HCT116 (cell line): ENCODE measurements at regions not wholly inside any gene's neighbourhood (a gene's known extent, or its start where the extent isn't known, plus 50 kb on each side); places are given as distances from the start of the nearest gene placed in this dataset.

Source experiments
- ATAC-seq: fragments of 200-7000 bp; cut with Tn5 transposase; 2 replicates; pipeline ENCODE4 v1.9.1; 2020; ENCODE audit warnings: mild to moderate bottlenecking, moderate library complexity
- BruUV-seq: library from RNA; stranded (reverse); fragments of 400-500 nt; replicated peaks from 2 replicates; lab custom pipeline; 2021; lab: Mats Ljungman, UMichigan
- CTCF ChIA-PET: fragments of 300-600 bp; sonication (Branson Sonifier 250); formaldehyde crosslinking; loops from one replicate; lab custom pipeline; 2021; ENCODE audit warnings: antibody characterized with exemption; lab: Charles Lee
- POLR2A ChIA-PET: fragments of 300-600, 350-600 bp; sonication (Branson Sonifier 250); formaldehyde crosslinking; loops from one replicate; lab custom pipeline; 2021; ENCODE audit warnings: antibody characterized with exemption; lab: Charles Lee
- RAD21 ChIA-PET, 2 experiments: fragments of 300-600 bp; sonication (Branson Sonifier 250); formaldehyde crosslinking; loops; one replicate each; lab custom pipeline; 2023; ENCODE audit warnings: low total read pairs in 2 of 2; ENCODE audit not compliant: uncharacterized antibody in 2 of 2, unreplicated experiment in 2 of 2, low non-redundant PET in 1 of 2; lab: Charles Lee
- DNase-seq: peaks from one replicate; pipeline ENCODE4 v3.0.0-alpha.2; 2010; ENCODE audit warnings: low read depth, low spot score
- H2AFZ ChIP-seq: fragments of 200-600 bp; shearing (Covaris generic), sonication (generic); 2 replicates; pipeline ENCODE4 v1.6.1; 2017; ENCODE audit warnings: low read depth, mixed run types, mixed read lengths, antibody characterized with exemption, low read length; ENCODE audit not compliant: poor library complexity, severe bottlenecking
- H3K27ac ChIP-seq: 2 replicates; pipeline ENCODE4 v1.5.1; 2012; ENCODE audit warnings: low read depth, low read length
- H3K27me3 ChIP-seq: fragments of 200-600 bp; sonication (generic); 2 replicates; pipeline ENCODE4 v1.6.1; 2016; ENCODE audit warnings: mixed run types, low read length, mixed read lengths; ENCODE audit not compliant: insufficient read depth
- H3K36me3 ChIP-seq, 2 experiments: fragments of 200-500 bp in 1 of 2; fragments of 200-600 bp in 1 of 2; sonication (Bioruptor generic) in 1 of 2; sonication (generic) in 1 of 2; 2 replicates each; pipeline versions ENCODE4 v1.5.1 to v1.6.1; 2014 to 2016; ENCODE audit warnings: low read length in 2 of 2, inconsistent platforms in 1 of 2, mixed read lengths in 1 of 2, mixed run types in 1 of 2; ENCODE audit not compliant: insufficient read depth in 2 of 2, control insufficient read depth in 1 of 2
- H3K4me1 ChIP-seq, 2 experiments: fragments of 200-600 bp in 1 of 2; sonication (generic) in 1 of 2; 2 replicates each; pipeline versions ENCODE4 v1.5.1 to v1.6.1; 2012 to 2017; ENCODE audit warnings: low read length in 2 of 2, inconsistent platforms in 1 of 2, mild to moderate bottlenecking in 1 of 2, mixed read lengths in 1 of 2, mixed run types in 1 of 2, moderate library complexity in 1 of 2; ENCODE audit not compliant: insufficient read depth in 2 of 2, control insufficient read depth in 1 of 2
- H3K4me2 ChIP-seq: fragments of 200-600 bp; sonication (generic); 2 replicates; pipeline ENCODE4 v1.6.1; 2017; ENCODE audit warnings: mixed run types, low read length, mixed read lengths
- H3K4me3 ChIP-seq, 2 experiments: fragments of 200-600 bp in 1 of 2; sonication (generic) in 1 of 2; replicated peaks in 1 of 2; 2 replicates each; pipeline ENCODE4 v1.5.1; 2011 to 2016; ENCODE audit warnings: low read length in 2 of 2, control low read depth in 1 of 2, low read depth in 1 of 2, mild to moderate bottlenecking in 1 of 2, mixed read lengths in 1 of 2, mixed run types in 1 of 2
- H3K79me2 ChIP-seq: fragments of 200-600 bp; sonication (generic); 2 replicates; pipeline ENCODE4 v1.6.1; 2017; ENCODE audit warnings: mild to moderate bottlenecking, mixed run types, low read length, moderate library complexity, mixed read lengths; ENCODE audit not compliant: insufficient read depth
- H3K9ac ChIP-seq: fragments of 200-600 bp; sonication (generic); 2 replicates; pipeline ENCODE4 v1.6.1; 2016; ENCODE audit warnings: low read length, mixed read lengths
- H3K9me2 ChIP-seq: fragments of 200-600 bp; sonication (generic), shearing (Covaris generic); 2 replicates; pipeline ENCODE4 v1.6.1; 2017; ENCODE audit warnings: mixed run types, mild to moderate bottlenecking, moderate library complexity; ENCODE audit not compliant: insufficient read depth
- H3K9me3 ChIP-seq, 2 experiments: fragments of 200-500 bp in 1 of 2; fragments of 200-600 bp in 1 of 2; sonication (Bioruptor generic) in 1 of 2; sonication (generic) in 1 of 2; 2 replicates each; pipeline ENCODE4 v1.6.1; 2014 to 2017; ENCODE audit warnings: low read length in 2 of 2, mixed read lengths in 2 of 2, inconsistent platforms in 1 of 2, low read depth in 1 of 2, mild to moderate bottlenecking in 1 of 2, mixed run types in 1 of 2, moderate library complexity in 1 of 2; ENCODE audit not compliant: control insufficient read depth in 1 of 2, insufficient read depth in 1 of 2
- H4K20me1 ChIP-seq: fragments of 200-600 bp; sonication (generic), shearing (Covaris generic); 2 replicates; pipeline ENCODE4 v1.6.1; 2017; ENCODE audit warnings: mixed run types, mild to moderate bottlenecking, moderate library complexity; ENCODE audit not compliant: insufficient read depth
- ATF3 ChIP-seq: IDR thresholded peaks from 2 replicates; pipeline ENCODE4 v1.6.1; 2012
- CBX3 ChIP-seq: IDR thresholded peaks from 2 replicates; pipeline ENCODE4 v1.6.1; 2012; ENCODE audit warnings: low read depth
- CEBPB ChIP-seq: IDR thresholded peaks from 2 replicates; pipeline ENCODE4 v1.6.1; 2012; ENCODE audit warnings: low read depth
- ELF1 ChIP-seq: IDR thresholded peaks from 2 replicates; pipeline ENCODE4 v1.6.1; 2012; ENCODE audit warnings: low read depth, borderline replicate concordance
- EZH2 ChIP-seq: fragments of 200-600 bp; sonication (generic); IDR thresholded peaks from 2 replicates; pipeline ENCODE4 v1.6.1; 2017; ENCODE audit warnings: antibody characterized with exemption, mixed run types
- EZH2phosphoT487 ChIP-seq: fragments of 200-600 bp; IDR thresholded peaks from 2 replicates; pipeline ENCODE4 v1.6.1; 2018; ENCODE audit warnings: antibody characterized with exemption, borderline replicate concordance
- FOSL1 ChIP-seq: IDR thresholded peaks from 2 replicates; pipeline ENCODE4 v1.6.1; 2012; ENCODE audit warnings: low read depth
- JUND ChIP-seq: IDR thresholded peaks from 2 replicates; pipeline ENCODE4 v1.6.1; 2012
- MAX ChIP-seq: IDR thresholded peaks from 2 replicates; pipeline ENCODE4 v1.6.1; 2012
- POLR2A ChIP-seq: IDR thresholded peaks from 2 replicates; pipeline ENCODE4 v1.7.0; 2011; ENCODE audit warnings: borderline replicate concordance; ENCODE audit not compliant: insufficient read depth, insufficient read length; ENCODE audit errors: extremely low read depth
- POLR2AphosphoS5 ChIP-seq: IDR thresholded peaks from 2 replicates; pipeline ENCODE4 v1.6.1; 2011; ENCODE audit warnings: mild to moderate bottlenecking, low read depth, low read length, moderate library complexity
- REST ChIP-seq: IDR thresholded peaks from 2 replicates; pipeline ENCODE4 v1.6.1; 2012; ENCODE audit warnings: low read depth
- SP1 ChIP-seq: IDR thresholded peaks from 2 replicates; pipeline ENCODE4 v1.6.1; 2012; ENCODE audit warnings: low read depth
- TCF7L2 ChIP-seq: IDR thresholded peaks from 2 replicates; pipeline ENCODE4 v1.7.0; 2011; ENCODE audit warnings: borderline replicate concordance, inconsistent platforms; ENCODE audit not compliant: insufficient read depth, insufficient read length; ENCODE audit errors: extremely low read depth
- YY1 ChIP-seq: IDR thresholded peaks from 2 replicates; pipeline ENCODE4 v1.6.1; 2011; ENCODE audit warnings: low read length, low read depth, moderate library complexity, mild to moderate bottlenecking; ENCODE audit not compliant: insufficient replicate concordance; ENCODE audit errors: extremely low read depth
- ZFX ChIP-seq: fragments of 450-650 bp; IDR thresholded peaks from 2 replicates; pipeline ENCODE4 v1.6.1; 2017
- ZNF274 ChIP-seq: fragments of 200-500 bp; sonication (Bioruptor generic); IDR thresholded peaks from 2 replicates; pipeline ENCODE4 v1.6.1; 2014; ENCODE audit warnings: mild to moderate bottlenecking, low read depth, low read length, inconsistent platforms
- intact Hi-C: fragments of 100-400 bp; cut with micrococcal nuclease; formaldehyde crosslinking; loops from 2 replicates; pipeline ENCODE4 v1.10.0; 2022

- Histone ChIP-seq H2AFZ (no peak overlapping the region), H3K36me3 (no peaks in the 10 kb centered on the region), H3K79me2 (no peaks in the 10 kb centered on the region), H4K20me1 (no peaks in the 10 kb centered on the region), H3K27me3 (peaks cover 10% of the 10 kb centered on the region; the same call in 1 of the 2 replicates), H3K4me2 (no peak overlapping the region), H3K9ac (no peak overlapping the region), H3K4me1 (no peaks in the 10 kb centered on the region), H3K27ac (no peak overlapping the region), H3K9me3 (no peaks in the 10 kb centered on the region), H3K9me2 (no peaks in the 10 kb centered on the region), H3K4me3 (no peak overlapping the region)
- RAD21 ChIA-PET = no interaction called here
- BruUV-seq = no TSS peak
- intact Hi-C loops = no loop called here
- CTCF ChIA-PET = no interaction called here
- TF ChIP-seq POLR2AphosphoS5 = no peak
- no peak for TF ChIP-seq EZH2phosphoT487
- TF ChIP-seq FOSL1 = no peak
- no peak for TF ChIP-seq CEBPB
- TF ChIP-seq SP1 = no peak
- TF ChIP-seq ELF1 = no peak
- no peak for TF ChIP-seq MAX
- TF ChIP-seq JUND = no peak
- TF ChIP-seq CBX3 = no peak
- TF ChIP-seq TCF7L2 = no peak
- no peak for TF ChIP-seq YY1
- no peak for TF ChIP-seq POLR2A
- no peak for TF ChIP-seq EZH2
- TF ChIP-seq ATF3 = no peak
- TF ChIP-seq ZFX = no peak
- no peak for TF ChIP-seq ZNF274
- no peak for TF ChIP-seq REST
- no peak for DNase-seq
- POLR2A ChIA-PET = no interaction called here
- no peak for ATAC-seq
Observed at GRCh38 chr5:133786420-133786819, 174.1 kb upstream of the FSTL4 start.
